A549 (cell line): ENCODE measurements at regions not wholly inside any gene's neighbourhood (a gene's known extent, or its start where the extent isn't known, plus 50 kb on each side); places are given as distances from the start of the nearest gene placed in this dataset.

ENCODE experiments used
- CEBPB ChIP-seq, 2 experiments: fragments of >200 bp in 1 of 2; sonication (Bioruptor Twin) in 1 of 2; formaldehyde crosslinking in 1 of 2; IDR thresholded peaks; 2 replicates each; pipeline ENCODE4 v1.6.1; 2012 to 2016
- CTCF ChIP-seq: fragments of >200 bp; sonication (Bioruptor Twin); formaldehyde crosslinking; IDR thresholded peaks from 3 replicates; pipeline ENCODE4 v1.5.1; 2016
- FOSL2 ChIP-seq, 2 experiments: fragments of 450-650 bp in 1 of 2; fragments of >200 bp in 1 of 2; sonication (Bioruptor Twin) in 1 of 2; formaldehyde crosslinking; IDR thresholded peaks; 2 replicates each; pipeline versions ENCODE4 v1.5.0 to v1.6.1; 2016 to 2020; ENCODE audit warnings: mild to moderate bottlenecking in 1 of 2, moderate library complexity in 1 of 2
- GATA3 ChIP-seq: IDR thresholded peaks from 2 replicates; pipeline ENCODE4 v1.6.1; 2012; ENCODE audit warnings: borderline replicate concordance
- HEYL ChIP-seq: fragments of 250-450 bp; sonication (Bioruptor Pico); IDR thresholded peaks from 2 replicates; pipeline ENCODE4 v1.8.0; 2021; ENCODE audit warnings: mild to moderate bottlenecking, moderate library complexity
- KDM1A ChIP-seq: fragments of 200-600 bp; sonication (generic); IDR thresholded peaks from 2 replicates; pipeline ENCODE4 v1.6.1; 2016; ENCODE audit warnings: low read depth, mild to moderate bottlenecking
- POLR2A ChIP-seq: IDR thresholded peaks from 2 replicates; pipeline ENCODE4 v1.6.1; 2012; ENCODE audit warnings: mild to moderate bottlenecking, low read length
- RAD21 ChIP-seq, 2 experiments: fragments of >200 bp in 1 of 2; sonication (Bioruptor Twin) in 1 of 2; formaldehyde crosslinking in 1 of 2; IDR thresholded peaks in 1 of 2; conservative IDR thresholded peaks in 1 of 2; 2 replicates in 1 of 2; 3 replicates in 1 of 2; pipeline ENCODE4 v1.6.1; 2012 to 2018; ENCODE audit warnings: inconsistent platforms in 1 of 2
- TFCP2L1 ChIP-seq: fragments of 250-450 bp; sonication (Bioruptor Pico); IDR thresholded peaks from 2 replicates; pipeline ENCODE4 v1.5.0; 2021; ENCODE audit warnings: mild to moderate bottlenecking
- TP53 ChIP-seq: fragments of 250-450 bp; sonication (Bioruptor Pico); IDR thresholded peaks from 2 replicates; pipeline ENCODE4 v1.5.0; 2021; ENCODE audit warnings: mild to moderate bottlenecking, moderate library complexity
- USF2 ChIP-seq: fragments of 450-650 bp; IDR thresholded peaks from 2 replicates; pipeline ENCODE4 v1.6.1; 2014; ENCODE audit warnings: antibody characterized with exemption
- TF ChIP-seq, protein P1 (sequence below): IDR thresholded peaks from 2 replicates; pipeline ENCODE4 v1.6.1; 2012; ENCODE audit warnings: low read depth, borderline replicate concordance

GRCh38 chr12:5369298-5369697, 62.6 kb upstream of the NTF3 start:
- TF ChIP-seq POLR2A = no peak
- TF ChIP-seq TP53 (CRISPR knock-in tag) = no peak
- TF ChIP-seq CEBPB (IDR thresholded peaks at IDR 0.05) = no peak
- no peak for TF ChIP-seq CTCF
- no peak for TF ChIP-seq HEYL (CRISPR knock-in tag)
- TF ChIP-seq TFCP2L1 (CRISPR knock-in tag) = no peak
- no peak for TF ChIP-seq GATA3
- no peak for TF ChIP-seq KDM1A
- TF ChIP-seq, protein P1, sequence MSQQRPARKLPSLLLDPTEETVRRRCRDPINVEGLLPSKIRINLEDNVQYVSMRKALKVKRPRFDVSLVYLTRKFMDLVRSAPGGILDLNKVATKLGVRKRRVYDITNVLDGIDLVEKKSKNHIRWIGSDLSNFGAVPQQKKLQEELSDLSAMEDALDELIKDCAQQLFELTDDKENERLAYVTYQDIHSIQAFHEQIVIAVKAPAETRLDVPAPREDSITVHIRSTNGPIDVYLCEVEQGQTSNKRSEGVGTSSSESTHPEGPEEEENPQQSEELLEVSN = no peak
- TF ChIP-seq RAD21 (conservative IDR thresholded peaks at IDR 0.05 in 1 of 2, IDR thresholded peaks at IDR 0.05 in 1 of 2) = no peak
- no peak for TF ChIP-seq FOSL2 (IDR thresholded peaks at IDR 0.05)
- TF ChIP-seq FOSL2 (CRISPR knock-in tag; IDR thresholded peaks at IDR 0.05) = no peak
- no peak for TF ChIP-seq USF2
